K562 (cell line): ENCODE measurements at regions not wholly inside any gene's neighbourhood (a gene's known extent, or its start where the extent isn't known, plus 50 kb on each side); places are given as distances from the start of the nearest gene placed in this dataset.

ENCODE experiments used
- CBX8 ChIP-seq: fragments of 200-600 bp; sonication (generic); IDR thresholded peaks from 2 replicates; pipeline ENCODE4 v1.6.1; 2012; ENCODE audit warnings: borderline replicate concordance, mixed run types, low read depth, mild to moderate bottlenecking, moderate library complexity, mixed read lengths, low read length, control low read depth, inconsistent platforms; ENCODE audit not compliant: poor library complexity, severe bottlenecking; ENCODE audit errors: extremely low read depth
- CTCF ChIP-seq, 3 experiments: IDR thresholded peaks in 2 of 3; conservative IDR thresholded peaks in 1 of 3; 2 replicates each; pipeline ENCODE4 v1.5.1; 2011 to 2012; ENCODE audit warnings: low read length in 3 of 3, mild to moderate bottlenecking in 3 of 3, control low read depth in 2 of 3, improper control_type of control experiment in 1 of 3, inconsistent platforms in 1 of 3, low read depth in 1 of 3, mixed read lengths in 1 of 3, moderate library complexity in 1 of 3; ENCODE audit not compliant: insufficient read depth in 2 of 3
- ELF2 ChIP-seq: fragments of 250-450 bp; sonication (Bioruptor Pico); IDR thresholded peaks from 2 replicates; pipeline ENCODE4 v1.5.0; 2021; ENCODE audit warnings: mild to moderate bottlenecking
- ETV5 ChIP-seq: sonication (generic); formaldehyde crosslinking; IDR thresholded peaks from 2 replicates; pipeline ENCODE4 v1.4.0; 2020; ENCODE audit warnings: low read depth, mild to moderate bottlenecking, missing genetic modification reagents
- MNT ChIP-seq, 2 experiments: fragments of 450-650 bp; conservative IDR thresholded peaks; 2 replicates each; pipeline ENCODE4 v1.6.1; 2017; ENCODE audit warnings: mild to moderate bottlenecking in 2 of 2, moderate library complexity in 2 of 2
- REST ChIP-seq, 2 experiments: fragments of 450-650 bp; formaldehyde crosslinking in 1 of 2; IDR thresholded peaks; 2 replicates each; pipeline versions ENCODE4 v1.4.0 to v1.6.1; 2014 to 2020; ENCODE audit warnings: mild to moderate bottlenecking in 2 of 2, borderline replicate concordance in 1 of 2, low read depth in 1 of 2
- TFAM ChIP-seq: fragments of 250-450 bp; sonication (Bioruptor Pico); conservative IDR thresholded peaks from 2 replicates; pipeline ENCODE4 v1.5.0; 2021; ENCODE audit warnings: mild to moderate bottlenecking, moderate library complexity
- ZNF609 ChIP-seq: sonication (generic); formaldehyde crosslinking; IDR thresholded peaks from 2 replicates; pipeline ENCODE4 v1.8.1; 2023; ENCODE audit warnings: missing genetic modification reagents, mild to moderate bottlenecking, borderline replicate concordance

GRCh38 chr2:177147093-177147694, 65.4 kb upstream of the HNRNPA3 start (continued):
- TF ChIP-seq REST (IDR thresholded peaks at IDR 0.05; ENCODE audit: borderline replicate concordance): 0 out of 2 replicates have a peak, but pooled peaks have one; percentile 26
- no peak for TF ChIP-seq REST (CRISPR knock-in tag; IDR thresholded peaks at IDR 0.05; ENCODE audit: low read depth)
- TF ChIP-seq MNT (conservative IDR thresholded peaks at IDR 0.05): 0 out of 4 replicates have a peak, but pooled peaks of 1 of the 2 experiments have one; percentile 17
- TF ChIP-seq TFAM: no peak
- peak; percentile 43 to 89 (median 51); a peak in 4 of 6 replicates for TF ChIP-seq CTCF (IDR thresholded peaks at IDR 0.05 in 2 of 3, conservative IDR thresholded peaks at IDR 0.05 in 1 of 3; ENCODE audit: insufficient read depth in 2 of 3, low read depth in 1 of 3, low read length in 3 of 3)
- no peak for TF ChIP-seq ETV5 (CRISPR knock-in tag)
- TF ChIP-seq CBX8: peak; percentile 8
- TF ChIP-seq ELF2 (CRISPR knock-in tag): 0 out of 2 replicates have a peak, but pooled peaks have one; percentile 9
- TF ChIP-seq ZNF609 (CRISPR knock-in tag): no peak
